T-helper 1 cell treated with Interleukin-12 subunit alpha and Interleukin-12 subunit beta and Interleukin-4 antibody, amounts not matched to agents 30 μg/mL and 1 μg/mL, for 36 hours (primary cell): ENCODE measurements at regions not wholly inside any gene's neighbourhood (a gene's known extent, or its start where the extent isn't known, plus 50 kb on each side); places are given as distances from the start of the nearest gene placed in this dataset.
"Not testable (repeated sequence)": the region's sequence is repeated elsewhere in the genome, so short reads cannot be mapped to it uniquely, and the experiment has no call there.

Experiments used
- H3K27ac Mint-ChIP-seq: one replicate; pipeline ENCODE4 v1.8.0; 2021; ENCODE audit warnings: mild to moderate bottlenecking, mixed read lengths
- H3K27me3 Mint-ChIP-seq: one replicate; pipeline ENCODE4 v1.8.0; 2021; ENCODE audit warnings: low read depth, mixed read lengths
- H3K36me3 Mint-ChIP-seq: one replicate; pipeline ENCODE4 v1.8.0; 2021; ENCODE audit warnings: low read depth, mixed read lengths
- H3K4me1 Mint-ChIP-seq: one replicate; pipeline ENCODE4 v1.8.0; 2021; ENCODE audit warnings: low read depth, mixed read lengths
- H3K4me3 Mint-ChIP-seq: one replicate; pipeline ENCODE4 v1.8.0; 2021; ENCODE audit warnings: mild to moderate bottlenecking, moderate library complexity, mixed read lengths
- H3K9me3 Mint-ChIP-seq: one replicate; pipeline ENCODE4 v1.8.0; 2021; ENCODE audit warnings: mixed read lengths

DNA sequence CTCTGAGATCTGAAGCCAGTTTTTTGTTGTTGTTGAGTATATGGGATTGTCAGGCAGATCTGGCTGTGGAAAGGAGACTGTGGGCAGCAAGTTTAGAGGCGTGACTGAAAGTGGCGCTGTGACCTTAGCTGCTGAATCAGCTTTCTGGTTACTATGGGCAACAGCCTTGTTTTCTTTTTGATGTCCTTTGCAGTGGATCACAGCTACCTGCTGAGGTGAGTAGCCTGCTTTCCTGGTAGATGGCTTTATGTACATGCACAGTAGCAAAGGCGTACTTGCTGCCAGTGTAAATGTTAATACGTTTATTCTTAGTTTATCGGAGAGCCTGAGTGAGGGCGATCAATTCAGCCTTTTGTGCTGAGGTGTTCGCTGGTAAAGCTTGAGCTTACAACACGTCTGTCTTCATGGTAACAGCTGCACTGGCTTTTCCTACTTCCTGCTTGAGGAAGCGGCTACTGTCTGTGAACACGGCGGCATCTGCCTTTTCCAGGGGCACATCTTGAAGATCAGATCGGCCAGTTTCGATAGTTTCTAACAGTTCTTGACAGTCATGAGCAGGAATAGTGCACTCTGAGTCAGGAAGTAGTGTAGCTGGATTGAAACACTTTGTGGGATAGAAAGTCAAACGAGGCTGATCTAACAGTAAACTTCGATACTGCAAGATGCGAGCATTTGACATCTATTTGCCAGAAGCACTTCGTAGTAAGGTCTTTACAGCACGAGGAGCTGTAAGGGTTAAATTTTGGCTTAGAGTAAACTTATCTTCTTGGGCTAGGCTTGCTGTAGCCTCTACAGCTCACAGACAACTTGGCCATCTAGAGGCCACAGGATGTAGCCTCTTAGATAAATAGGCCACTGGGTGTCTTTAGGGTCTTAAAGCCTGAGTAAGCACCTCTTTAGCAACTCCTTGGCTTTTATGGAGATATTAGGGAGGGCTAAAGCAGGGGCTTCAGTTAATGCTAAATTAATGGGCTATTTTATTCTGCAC is 161.1 kb upstream of the FRG2C start:
- H3K27ac Mint-ChIP-seq, H3K27me3 Mint-ChIP-seq, H3K36me3 Mint-ChIP-seq, H3K4me3 Mint-ChIP-seq, H3K4me1 Mint-ChIP-seq: not testable (repeated sequence)
- H3K9me3 Mint-ChIP-seq = peaks cover 47% of the 10 kb centered on the region

DNA sequence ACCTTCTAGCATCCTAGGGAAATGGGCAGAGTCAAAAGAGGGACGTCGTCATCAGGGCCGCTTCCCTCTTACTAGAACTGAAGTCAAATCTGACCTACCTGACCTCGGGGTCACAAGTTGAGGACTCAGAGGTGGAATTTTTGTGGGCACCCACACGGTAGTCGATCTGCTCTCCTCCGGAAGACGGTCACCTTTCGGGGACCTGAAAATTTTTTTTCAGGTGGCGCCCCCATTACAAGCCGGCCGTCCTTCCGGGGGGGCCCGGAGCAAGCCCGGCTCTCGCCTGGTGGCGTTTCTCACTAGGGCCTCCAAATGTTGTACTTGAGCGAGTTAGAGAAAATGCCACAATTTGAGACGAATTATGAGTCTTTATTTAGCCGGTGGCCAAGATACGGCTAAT is 157.5 kb upstream of the FRG2C start:
- peaks cover 2% of the 10 kb centered on the region for H3K36me3 Mint-ChIP-seq
- no peak overlapping the region for H3K4me3 Mint-ChIP-seq
- H3K4me1 Mint-ChIP-seq = no peaks in the 10 kb centered on the region
- H3K27ac Mint-ChIP-seq = no peak overlapping the region
- H3K9me3 Mint-ChIP-seq = peaks cover 43% of the 10 kb centered on the region
- H3K27me3 Mint-ChIP-seq = no peaks in the 10 kb centered on the region

DNA sequence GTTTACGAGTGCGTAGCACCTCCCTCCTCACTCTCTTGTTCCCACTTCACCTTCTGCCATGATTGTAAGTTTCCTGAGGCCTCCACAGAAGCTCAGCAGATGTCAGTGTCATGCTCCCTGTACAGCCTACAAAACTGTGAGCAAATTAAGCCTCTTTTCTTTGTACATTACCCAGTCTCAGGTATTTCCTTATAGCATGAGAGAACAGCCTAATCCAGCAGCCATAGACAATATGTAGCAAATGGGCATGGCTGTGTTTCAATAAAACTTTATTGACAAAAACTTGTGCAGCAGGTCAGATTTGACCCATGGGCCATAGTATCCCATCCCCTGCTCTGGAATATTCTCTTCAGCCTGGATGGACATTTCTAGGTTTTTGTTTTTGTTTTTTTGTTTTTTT is 156.2 kb upstream of the FRG2C start:
- not testable (repeated sequence) for H3K4me1 Mint-ChIP-seq, H3K4me3 Mint-ChIP-seq
- peaks cover 34% of the 10 kb centered on the region for H3K9me3 Mint-ChIP-seq

DNA sequence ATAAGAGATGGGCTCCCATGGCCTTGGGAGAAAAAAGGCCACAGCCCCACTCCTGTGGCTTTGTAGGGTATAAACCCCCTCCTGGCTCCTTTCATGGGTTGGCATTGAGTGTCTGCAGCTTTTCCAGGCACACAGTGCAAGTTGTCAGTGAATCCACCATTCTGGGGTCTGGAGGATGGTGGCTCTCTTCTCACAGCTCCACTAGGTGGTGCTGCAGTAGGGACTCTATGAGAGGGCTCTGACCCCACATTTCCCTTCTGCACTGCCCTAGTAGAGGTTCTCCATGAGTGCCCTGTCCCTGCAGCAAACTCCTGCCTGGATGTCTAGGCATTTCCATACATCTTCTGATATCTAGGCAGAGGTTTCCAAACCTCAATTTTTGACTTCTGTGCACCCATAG is 136.5 kb upstream of the FRG2C start:
- H3K36me3 Mint-ChIP-seq, H3K27me3 Mint-ChIP-seq, H3K27ac Mint-ChIP-seq, H3K4me1 Mint-ChIP-seq, H3K4me3 Mint-ChIP-seq: not testable (repeated sequence)
- H3K9me3 Mint-ChIP-seq = peaks cover 28% of the 10 kb centered on the region

More for the DNA sequence above, 156.2 kb upstream of the FRG2C start:
- not testable (repeated sequence) for H3K27me3 Mint-ChIP-seq, H3K36me3 Mint-ChIP-seq, H3K27ac Mint-ChIP-seq

DNA sequence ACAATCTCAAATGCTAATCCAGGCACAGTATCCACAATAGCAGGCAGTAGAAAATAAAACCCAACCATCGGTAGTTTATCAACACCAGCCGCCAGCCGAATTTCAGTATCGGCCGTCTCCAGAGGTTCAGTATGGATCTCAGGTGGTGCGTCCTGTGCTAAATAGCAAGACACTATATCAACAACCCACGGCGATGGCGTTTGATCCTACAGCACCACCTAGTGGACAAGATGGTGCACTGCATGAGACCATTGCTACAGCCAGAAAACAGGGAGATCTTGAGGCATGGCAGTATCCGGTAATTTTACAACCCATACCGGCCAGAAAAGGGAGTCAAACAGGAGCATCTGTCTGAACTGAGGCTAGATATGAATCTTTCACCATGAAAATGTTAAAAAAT is 112.0 kb upstream of the FRG2C start:
- H3K4me3 Mint-ChIP-seq, H3K27me3 Mint-ChIP-seq, H3K36me3 Mint-ChIP-seq, H3K4me1 Mint-ChIP-seq, H3K27ac Mint-ChIP-seq: not testable (repeated sequence)
- peaks cover 43% of the 10 kb centered on the region for H3K9me3 Mint-ChIP-seq

DNA sequence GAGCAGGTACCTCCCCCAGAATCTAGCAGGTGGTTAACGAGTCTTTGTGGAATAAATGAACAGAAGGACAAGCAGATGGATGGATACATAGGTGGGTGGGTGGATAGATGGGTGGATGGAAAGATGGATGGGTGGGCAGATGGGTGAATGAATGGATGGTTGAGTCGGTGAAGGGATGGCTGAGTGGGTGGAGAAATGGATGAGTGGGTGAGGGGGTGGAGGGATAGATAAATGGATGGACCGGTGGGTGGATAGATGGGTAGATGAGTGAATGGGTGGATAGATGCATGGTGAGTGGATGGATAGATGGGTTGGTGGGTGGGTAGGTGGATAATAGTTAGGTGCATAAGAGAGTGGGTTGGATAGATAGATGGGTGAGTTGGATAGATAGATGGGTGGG is 99.7 kb upstream of the FRG2C start:
- not testable (repeated sequence) for H3K4me3 Mint-ChIP-seq, H3K36me3 Mint-ChIP-seq, H3K4me1 Mint-ChIP-seq, H3K9me3 Mint-ChIP-seq, H3K27ac Mint-ChIP-seq, H3K27me3 Mint-ChIP-seq

DNA sequence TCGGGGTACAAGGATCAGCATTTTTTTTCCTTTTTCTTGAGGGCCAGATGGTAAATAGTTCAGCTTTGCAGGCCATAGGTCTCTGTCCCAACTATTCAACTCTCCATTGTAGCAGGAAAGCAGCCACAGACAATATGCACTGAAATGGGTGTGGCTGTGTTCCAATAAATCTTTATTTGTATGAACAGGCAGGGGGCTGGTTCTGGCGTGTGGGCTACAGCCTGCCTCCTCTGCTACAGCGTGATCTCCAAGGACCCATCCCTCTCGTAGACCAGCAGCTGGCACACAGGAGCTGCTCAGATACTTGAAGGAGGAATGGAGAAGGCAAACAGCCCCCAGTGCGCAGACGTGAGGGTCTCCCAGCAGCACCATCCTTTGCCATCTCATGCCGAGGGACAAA is 91.8 kb upstream of the FRG2C start:
- not testable (repeated sequence) for H3K4me3 Mint-ChIP-seq

DNA sequence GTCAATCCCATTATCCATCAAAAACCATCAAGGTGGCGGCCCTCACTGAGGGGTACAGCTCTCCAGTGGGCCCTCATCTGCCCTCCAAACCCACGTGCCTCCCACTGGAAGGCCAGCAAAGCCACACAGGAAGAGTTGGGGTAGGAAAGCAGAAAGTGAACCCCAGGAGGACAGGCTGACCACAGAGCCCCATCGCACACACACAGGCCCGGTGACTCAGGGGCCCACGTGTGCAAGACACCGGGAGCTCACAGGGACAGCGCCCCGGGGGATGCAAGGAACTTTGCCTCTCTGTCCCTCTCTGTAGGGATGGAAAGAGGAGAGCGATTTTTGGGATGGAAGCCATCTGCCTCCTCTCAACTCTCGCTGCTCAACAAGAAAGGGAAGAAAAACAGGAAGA is 85.0 kb upstream of the FRG2C start:
- not testable (repeated sequence) for H3K4me1 Mint-ChIP-seq, H3K27ac Mint-ChIP-seq, H3K36me3 Mint-ChIP-seq, H3K9me3 Mint-ChIP-seq
- Mint-ChIP-seq H3K27me3 (peaks cover 25% of the 10 kb centered on the region), H3K4me3 (peak overlapping the region; percentile 57)

More for the DNA sequence above, 91.8 kb upstream of the FRG2C start:
- not testable (repeated sequence) for H3K4me1 Mint-ChIP-seq, H3K27me3 Mint-ChIP-seq, H3K36me3 Mint-ChIP-seq, H3K9me3 Mint-ChIP-seq, H3K27ac Mint-ChIP-seq

DNA sequence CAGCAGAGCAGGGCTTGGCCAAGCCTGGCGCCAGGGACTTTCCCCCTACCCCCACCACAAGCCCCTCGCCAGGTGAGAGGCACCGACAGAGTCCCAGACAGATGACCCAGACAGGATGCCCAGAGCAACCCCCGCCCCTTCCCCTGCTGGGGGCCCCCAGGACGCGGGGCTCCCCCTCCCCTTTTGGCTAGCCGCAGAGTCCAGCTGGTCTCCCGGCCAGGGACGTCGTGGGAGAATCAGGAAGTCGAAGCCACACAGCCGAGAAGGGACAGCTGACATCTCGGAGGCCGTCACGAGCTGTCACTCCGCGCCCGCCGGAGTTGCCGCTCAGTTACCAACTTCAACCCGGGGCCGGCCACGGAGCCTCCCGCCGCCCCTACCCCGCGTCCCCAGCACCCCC is 84.6 kb upstream of the FRG2C start:
- H3K27ac Mint-ChIP-seq, H3K36me3 Mint-ChIP-seq, H3K4me1 Mint-ChIP-seq, H3K9me3 Mint-ChIP-seq: not testable (repeated sequence)
- Mint-ChIP-seq H3K4me3 (peak overlapping the region; percentile 57), H3K27me3 (peaks cover 25% of the 10 kb centered on the region)

DNA sequence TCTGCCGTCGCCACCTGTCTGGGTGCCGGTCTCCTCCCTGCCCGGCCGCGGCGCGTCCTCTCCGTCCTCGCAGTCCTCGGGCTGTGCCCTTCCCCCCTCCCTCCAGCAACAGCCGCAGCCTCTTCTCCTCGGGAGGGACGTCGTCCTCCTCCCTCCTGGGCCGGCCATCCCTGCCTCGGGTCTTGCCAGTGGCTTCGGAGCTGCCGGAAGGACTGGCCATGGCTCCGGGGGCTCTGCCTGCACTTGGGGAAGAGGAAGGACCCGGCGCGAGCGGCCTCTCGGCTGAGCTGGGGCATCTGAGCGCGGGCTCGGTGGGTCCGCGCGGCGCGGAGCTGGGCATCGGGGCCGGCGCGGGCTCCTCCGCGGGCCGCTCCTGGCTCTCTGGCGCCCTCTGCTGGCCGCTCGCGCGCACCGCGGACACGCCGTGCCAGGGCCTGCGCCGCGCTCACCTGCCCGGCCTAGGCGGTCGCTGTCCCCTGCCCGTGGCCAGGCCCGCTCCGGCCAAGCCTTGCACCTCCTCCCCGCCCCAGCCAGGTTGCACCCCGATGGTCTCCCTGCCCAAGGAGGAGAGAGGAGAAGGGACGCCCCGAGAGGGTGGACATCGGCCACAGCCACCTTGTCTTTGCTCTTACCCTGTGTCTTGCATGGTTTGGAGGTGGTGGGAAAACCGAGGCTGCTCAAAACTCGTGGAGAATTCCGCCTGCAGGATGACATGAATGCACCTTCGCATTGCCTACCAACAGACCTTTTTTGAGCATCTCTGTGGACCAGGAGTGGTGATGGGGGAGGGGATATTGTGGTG is 83.9 kb upstream of the FRG2C start:
- not testable (repeated sequence) for H3K4me1 Mint-ChIP-seq, H3K27ac Mint-ChIP-seq, H3K36me3 Mint-ChIP-seq, H3K9me3 Mint-ChIP-seq
- Mint-ChIP-seq H3K4me3 (peak overlapping the region; percentile 37), H3K27me3 (peaks cover 25% of the 10 kb centered on the region)

DNA sequence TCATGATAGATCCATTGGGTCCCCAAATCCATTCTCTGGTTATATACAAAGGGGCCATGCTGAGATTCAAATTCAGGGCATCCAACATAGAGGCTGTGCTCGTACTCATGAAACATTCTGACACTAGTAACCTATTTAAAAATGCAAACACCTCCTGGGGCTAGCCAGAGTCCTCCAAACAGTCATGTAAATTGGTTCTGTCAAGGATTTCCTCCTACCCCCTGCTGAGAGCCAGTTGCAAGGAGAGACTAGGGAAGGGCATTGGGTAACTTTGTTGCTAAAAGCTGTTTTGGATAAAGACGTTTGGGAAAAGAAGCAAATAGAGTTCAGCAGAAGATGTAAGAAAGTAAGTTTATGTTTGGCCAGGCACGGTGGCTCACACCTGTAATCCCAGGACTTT is 81.6 kb upstream of the FRG2C start:
- not testable (repeated sequence) for H3K9me3 Mint-ChIP-seq, H3K4me1 Mint-ChIP-seq, H3K4me3 Mint-ChIP-seq, H3K27ac Mint-ChIP-seq, H3K36me3 Mint-ChIP-seq
- peaks cover 25% of the 10 kb centered on the region for H3K27me3 Mint-ChIP-seq

DNA sequence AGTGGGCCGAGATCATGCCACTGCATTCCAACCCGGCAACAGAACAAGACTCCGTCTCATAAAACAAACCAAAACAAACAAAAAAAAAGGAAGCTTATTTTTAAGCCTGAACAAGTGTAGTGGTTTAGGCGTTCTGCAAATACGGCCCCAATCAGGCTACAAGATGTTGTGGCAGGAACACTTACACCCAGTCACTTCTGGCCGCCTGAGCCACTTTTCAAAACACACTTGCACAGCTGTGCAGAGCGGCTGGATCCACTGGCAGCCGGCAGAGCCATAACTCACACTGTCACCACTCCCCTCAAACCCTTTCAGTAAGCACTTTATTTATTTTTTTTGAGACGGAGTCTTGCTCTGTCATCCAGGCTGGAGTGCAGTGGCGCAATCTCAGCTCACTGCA is 81.0 kb upstream of the FRG2C start:
- H3K27me3 Mint-ChIP-seq = peaks cover 25% of the 10 kb centered on the region
- H3K27ac Mint-ChIP-seq, H3K4me3 Mint-ChIP-seq, H3K36me3 Mint-ChIP-seq, H3K4me1 Mint-ChIP-seq, H3K9me3 Mint-ChIP-seq: not testable (repeated sequence)

DNA sequence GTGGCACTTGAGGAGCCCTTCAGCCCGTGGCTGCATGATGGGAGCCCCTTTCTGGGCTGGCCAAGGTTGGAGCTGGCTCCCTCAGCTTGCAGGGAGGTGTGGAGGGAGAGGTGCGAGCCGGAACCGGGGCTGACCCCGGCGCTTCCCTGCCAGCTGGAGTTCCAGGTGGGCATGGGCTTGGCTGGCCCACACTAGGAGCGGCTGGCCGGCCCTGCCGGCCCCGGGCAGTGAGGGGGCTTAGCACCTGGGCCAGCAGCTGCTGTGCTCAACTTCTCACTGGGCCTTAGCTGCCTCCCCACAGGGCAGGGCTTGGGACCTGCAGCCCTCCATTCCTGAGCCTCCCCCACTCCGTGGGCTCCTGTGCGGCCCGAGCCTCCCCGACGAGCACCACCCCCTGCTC is 76.4 kb upstream of the FRG2C start:
- not testable (repeated sequence) for H3K27me3 Mint-ChIP-seq, H3K9me3 Mint-ChIP-seq, H3K4me3 Mint-ChIP-seq, H3K4me1 Mint-ChIP-seq, H3K36me3 Mint-ChIP-seq, H3K27ac Mint-ChIP-seq

DNA sequence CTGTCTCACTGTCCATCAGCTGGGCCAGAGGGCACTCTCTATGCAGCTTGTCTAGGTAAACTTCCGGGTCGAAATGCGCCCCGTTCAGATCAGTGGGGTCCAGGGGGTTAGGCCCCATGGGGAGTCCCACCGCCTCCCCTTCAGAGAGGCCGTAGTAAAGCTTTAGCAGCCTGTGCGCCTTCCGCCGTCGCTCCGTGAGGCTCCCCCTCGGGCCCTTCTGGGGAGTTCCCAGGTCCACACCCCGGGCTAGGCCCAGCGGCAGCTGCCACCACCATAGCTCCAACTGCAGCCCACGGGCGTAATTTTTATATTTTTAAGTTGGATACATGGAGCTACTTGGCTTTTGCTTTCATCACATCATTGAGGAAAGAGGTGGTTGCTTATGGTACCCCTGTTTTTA is 73.7 kb upstream of the FRG2C start:
- not testable (repeated sequence) for H3K36me3 Mint-ChIP-seq, H3K27ac Mint-ChIP-seq, H3K4me1 Mint-ChIP-seq, H3K4me3 Mint-ChIP-seq, H3K27me3 Mint-ChIP-seq, H3K9me3 Mint-ChIP-seq

DNA sequence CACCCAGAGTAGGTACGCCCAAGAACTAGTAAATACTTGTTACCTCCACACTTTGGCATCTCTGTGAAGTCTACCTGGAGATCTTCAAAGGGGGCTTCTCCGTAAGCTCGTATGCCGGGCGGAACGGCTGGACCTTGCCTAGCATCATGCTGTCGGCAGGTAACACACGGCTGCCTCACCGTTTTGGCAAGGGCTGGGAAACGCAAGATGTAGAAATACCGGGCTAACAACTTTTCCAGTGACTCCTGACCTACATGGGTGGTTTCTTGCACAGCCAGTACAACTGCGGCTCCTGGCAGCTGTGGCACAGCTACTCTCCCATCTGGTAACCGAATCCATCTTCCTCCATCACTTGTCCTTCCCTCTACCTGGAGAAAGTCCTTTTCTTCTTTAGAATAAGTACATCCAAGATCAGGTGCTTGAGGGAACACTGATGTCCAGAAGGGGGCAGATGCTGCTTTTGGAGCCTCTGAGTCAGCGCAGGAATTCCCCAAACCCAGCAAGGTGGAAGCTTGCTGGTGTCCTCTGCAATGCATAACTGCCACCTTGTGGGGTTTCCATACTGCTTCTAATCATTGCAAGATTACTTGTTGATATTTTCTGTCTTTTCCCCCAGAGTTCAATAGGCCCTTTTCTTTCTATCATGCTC is 59.7 kb upstream of the FRG2C start:
- H3K9me3 Mint-ChIP-seq, H3K36me3 Mint-ChIP-seq, H3K27ac Mint-ChIP-seq, H3K4me1 Mint-ChIP-seq, H3K27me3 Mint-ChIP-seq, H3K4me3 Mint-ChIP-seq: not testable (repeated sequence)
